SU-DHL-6 (cell line): ENCODE measurements at regions not wholly inside any gene's neighbourhood (a gene's known extent, or its start where the extent isn't known, plus 50 kb on each side); places are given as distances from the start of the nearest gene placed in this dataset.

Experiments
- CTCF ChIP-seq: fragments of 200-600 bp; sonication (generic); IDR thresholded peaks from one replicate; pipeline ENCODE4 v1.5.1; 2017; ENCODE audit warnings: antibody characterized with exemption, mild to moderate bottlenecking, low read length, moderate library complexity; ENCODE audit not compliant: insufficient read depth, poor library complexity, severe bottlenecking
- EZH2phosphoT487 ChIP-seq: fragments of 200-600 bp; sonication (generic), shearing (Covaris generic); conservative IDR thresholded peaks from 2 replicates; pipeline ENCODE4 v1.6.1; 2018; ENCODE audit warnings: mild to moderate bottlenecking, antibody characterized with exemption, low read length, moderate library complexity, mixed read lengths

- no peak for TF ChIP-seq CTCF
- TF ChIP-seq EZH2phosphoT487, result no peak
Measured at GRCh38 chr15:96187341-96188305, 142.9 kb upstream of the NR2F2 start.
